HepG2 (cell line): ENCODE measurements at regions not wholly inside any gene's neighbourhood (a gene's known extent, or its start where the extent isn't known, plus 50 kb on each side); places are given as distances from the start of the nearest gene placed in this dataset.

ENCODE experiments used
- ATAC-seq: fragments of 200-7000 bp; cut with Tn5 transposase; 3 replicates; pipeline ENCODE4 v1.9.1; 2020; ENCODE audit warnings: mild to moderate bottlenecking, moderate library complexity
- BruUV-seq: library from RNA; stranded (reverse); fragments of 400-500 nt; replicated peaks from 2 replicates; lab custom pipeline; 2021; lab: Mats Ljungman, UMichigan
- CTCF ChIA-PET: fragments of 300-600 bp; formaldehyde crosslinking; extraction: SDS; loops from one replicate; lab custom pipeline; 2021; ENCODE audit warnings: low total read pairs, inconsistent platforms, low intra/inter-chr PET ratio; lab: Yijun Ruan, JAX
- POLR2A ChIA-PET: fragments of 350-600 bp; sonication (Branson Sonifier 250); formaldehyde crosslinking; loops from one replicate; lab custom pipeline; 2020; ENCODE audit warnings: antibody characterized with exemption, inconsistent platforms; lab: Yijun Ruan, JAX
- DNase-seq: peaks from one replicate; pipeline ENCODE4 v3.0.0-alpha.2; 2015; ENCODE audit warnings: low spot score
- FAIRE-seq: peaks from 3 replicates; lab custom pipeline; 2011; peaks lifted over from hg19 to GRCh38; lab: Jason Lieb, UNC
- H2AFZ ChIP-seq: one replicate; pipeline ENCODE4 v1.6.1; 2011; ENCODE audit warnings: low read length, inconsistent platforms
- H3K27ac ChIP-seq: fragments of 300-600 bp; 3 replicates; pipeline ENCODE4 v1.8.0; 2011; ENCODE audit warnings: mixed run types, mild to moderate bottlenecking, mixed read lengths, low read length, inconsistent platforms; ENCODE audit not compliant: insufficient read depth; ENCODE audit errors: extremely low read length
- H3K27me3 ChIP-seq, 2 experiments: fragments of 200-600 bp in 1 of 2; 2 replicates in 1 of 2; 3 replicates in 1 of 2; pipeline versions ENCODE4 v1.6.0 to v1.8.0; 2011; ENCODE audit warnings: low read length in 2 of 2, mild to moderate bottlenecking in 2 of 2, moderate library complexity in 2 of 2, inconsistent platforms in 1 of 2; ENCODE audit not compliant: insufficient read depth in 2 of 2, control insufficient read depth in 1 of 2
- H3K36me3 ChIP-seq, 2 experiments: fragments of 200-600 bp in 1 of 2; replicated peaks in 1 of 2; 2 replicates in 1 of 2; 3 replicates in 1 of 2; pipeline versions ENCODE4 v1.5.1 to v1.8.0; 2011; ENCODE audit warnings: low read length in 2 of 2, inconsistent platforms in 1 of 2; ENCODE audit not compliant: insufficient read depth in 2 of 2, control insufficient read depth in 1 of 2
- H3K4me1 ChIP-seq: 2 replicates; pipeline ENCODE4 v1.5.1; 2012; ENCODE audit warnings: low read length, inconsistent platforms; ENCODE audit not compliant: insufficient read depth
- H3K4me2 ChIP-seq: 2 replicates; pipeline ENCODE4 v1.6.0; 2011; ENCODE audit warnings: low read depth, low read length, inconsistent platforms
- H3K4me3 ChIP-seq, 3 experiments: fragments of 200-600 bp in 1 of 3; sonication (generic), shearing (Covaris generic) in 1 of 3; replicated peaks in 1 of 3; 2 replicates each; pipeline ENCODE4 v1.5.1; 2011 to 2016; ENCODE audit warnings: low read length in 3 of 3, inconsistent platforms in 2 of 3, low read depth in 2 of 3, mild to moderate bottlenecking in 2 of 3, control low read depth in 1 of 3, mixed read lengths in 1 of 3; ENCODE audit not compliant: insufficient read depth in 1 of 3
- H3K79me2 ChIP-seq: one replicate; pipeline ENCODE4 v1.6.1; 2011; ENCODE audit warnings: low read length, inconsistent platforms; ENCODE audit not compliant: insufficient read depth
- H3K9ac ChIP-seq: 2 replicates; pipeline ENCODE4 v1.6.0; 2011; ENCODE audit warnings: mild to moderate bottlenecking, low read depth, low read length, inconsistent platforms; ENCODE audit not compliant: insufficient read depth
- H3K9me3 ChIP-seq: 2 replicates; pipeline ENCODE4 v1.5.1; 2012; ENCODE audit warnings: mild to moderate bottlenecking, low read length
- H4K20me1 ChIP-seq: 2 replicates; pipeline ENCODE4 v1.6.0; 2011; ENCODE audit warnings: inconsistent platforms, mild to moderate bottlenecking, low read length, moderate library complexity; ENCODE audit not compliant: insufficient read depth
- CC2D1A ChIP-seq: sonication (generic); formaldehyde crosslinking; IDR thresholded peaks from 2 replicates; pipeline ENCODE4 v1.8.1; 2023; ENCODE audit warnings: mild to moderate bottlenecking, missing genetic modification reagents
- KDM6A ChIP-seq: IDR thresholded peaks from 2 replicates; pipeline ENCODE4 v1.6.1; 2016; ENCODE audit warnings: low read depth
- KLF13 ChIP-seq: sonication (generic); formaldehyde crosslinking; IDR thresholded peaks from 2 replicates; pipeline ENCODE4 v1.4.0; 2020; ENCODE audit warnings: mild to moderate bottlenecking, missing genetic modification reagents
- MAFF ChIP-seq: IDR thresholded peaks from 2 replicates; pipeline ENCODE4 v1.6.1; 2011; ENCODE audit warnings: low read depth, low read length, improper control_type of control experiment
- MAFK ChIP-seq, 2 experiments: IDR thresholded peaks in 1 of 2; conservative IDR thresholded peaks in 1 of 2; 2 replicates each; pipeline ENCODE4 v1.6.1; 2011; ENCODE audit warnings: improper control_type of control experiment in 2 of 2, low read length in 2 of 2
- MNT ChIP-seq: fragments of 450-650 bp; IDR thresholded peaks from 2 replicates; pipeline ENCODE4 v1.6.1; 2016
- USF2 ChIP-seq, 2 experiments: sonication (generic) in 1 of 2; formaldehyde crosslinking in 1 of 2; IDR thresholded peaks; 2 replicates each; pipeline versions ENCODE4 v1.5.1 to v1.6.1; 2011 to 2020; ENCODE audit warnings: borderline replicate concordance in 1 of 2, low read depth in 1 of 2, low read length in 1 of 2, mild to moderate bottlenecking in 1 of 2, missing genetic modification reagents in 1 of 2, moderate library complexity in 1 of 2
- ZNF556 ChIP-seq: sonication (generic); formaldehyde crosslinking; IDR thresholded peaks from 2 replicates; pipeline ENCODE4 v1.4.0; 2020; ENCODE audit warnings: mild to moderate bottlenecking, missing genetic modification reagents, borderline replicate concordance
- ZNF879 ChIP-seq: sonication (generic); formaldehyde crosslinking; IDR thresholded peaks from 2 replicates; pipeline ENCODE4 v1.8.1; 2023; ENCODE audit warnings: missing genetic modification reagents
- WGBS: methylation state at CpG from one replicate; pipeline ENCODE4 v1.1.6; 2017; ENCODE audit warnings: low lambda C conversion rate; 5-methylcytosine and 5-hydroxymethylcytosine counted together
- in situ Hi-C: cut with HindIII; loops from 2 replicates; pipeline ENCODE4 v1.10.0; 2017; ENCODE audit warnings: low pct_unique_long_range_greater_than_20kb; ENCODE audit not compliant: extremely low pct_ligation_motif_present
- intact Hi-C: fragments of 100-400 bp; cut with micrococcal nuclease; formaldehyde crosslinking; loops from one replicate; pipeline ENCODE4 v1.10.0; 2022; ENCODE audit not compliant: unreplicated experiment
- TF ChIP-seq, protein P1 (sequence below): sonication (generic); formaldehyde crosslinking; IDR thresholded peaks from 2 replicates; pipeline ENCODE4 v1.8.0; 2022; ENCODE audit warnings: low read depth, missing genetic modification reagents

DNA sequence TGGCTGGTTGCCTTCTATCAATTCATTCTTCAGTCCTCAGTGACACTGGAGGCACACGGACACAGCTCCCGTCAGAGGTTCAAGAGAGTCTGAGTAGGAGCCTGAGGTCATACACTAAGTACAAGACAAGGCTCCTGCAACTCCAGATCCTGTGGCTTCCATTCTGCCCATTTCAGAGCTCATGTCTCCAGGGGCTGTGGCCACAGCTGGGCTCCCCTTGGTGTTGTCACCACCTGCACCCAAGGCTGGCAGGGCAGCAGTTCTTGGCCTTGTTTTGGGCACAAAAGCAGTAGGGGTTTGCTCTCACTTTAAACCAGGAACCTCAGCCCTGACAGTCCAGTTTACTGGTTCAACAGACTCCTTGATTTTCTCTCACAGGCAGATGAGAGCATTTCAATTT is 189.6 kb downstream of the ICE1 start (continued):
- no peak for TF ChIP-seq ZNF556
- no peak for TF ChIP-seq KDM6A (CRISPR knock-in tag)

DNA sequence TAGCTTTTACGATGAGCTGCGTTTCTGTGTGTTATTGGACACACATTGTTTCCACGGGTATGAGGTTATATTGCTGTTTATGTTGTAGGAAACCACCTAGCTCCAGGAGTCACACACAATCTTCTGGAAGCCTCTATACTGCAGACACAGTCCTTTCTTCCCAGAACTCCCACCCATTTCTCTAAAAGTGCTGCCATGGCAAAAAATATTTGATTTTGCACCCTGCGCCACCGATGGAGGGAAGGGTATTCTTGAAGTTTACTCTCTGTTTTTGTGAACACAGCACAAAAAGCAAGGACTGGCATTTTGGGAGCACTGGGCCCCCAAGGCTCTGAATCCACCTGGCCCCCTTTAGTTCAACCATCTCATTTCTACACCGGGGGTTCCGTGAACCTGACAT is 187.5 kb downstream of the ICE1 start:
- intact Hi-C loops, result no loop called here
- no peak overlapping the region for H3K4me3 ChIP-seq
- H3K27ac ChIP-seq, result no peak overlapping the region
- no peak overlapping the region for H3K9ac ChIP-seq
- no peak for TF ChIP-seq KLF13 (CRISPR knock-in tag)
- TF ChIP-seq MAFF, result peak; percentile 69
- peak; percentile 49 to 76 for TF ChIP-seq MAFK (conservative IDR thresholded peaks at IDR 0.05 in 1 of 2, IDR thresholded peaks at IDR 0.05 in 1 of 2; ENCODE audit: low read length in 2 of 2)
- TF ChIP-seq ZNF879 (CRISPR knock-in tag), result no peak
- no peaks in the 10 kb centered on the region; a peak in 1 of 5 replicates for H3K27me3 ChIP-seq
- ChIA-PET CTCF (no interaction called here), POLR2A (no interaction called here)
- no peaks in the 10 kb centered on the region for H3K9me3 ChIP-seq
- BruUV-seq, result no TSS peak
- DNase-seq (no peak), ATAC-seq (no peak), FAIRE-seq (no peak)
- in situ Hi-C loops, result no loop called here
- 0 out of 2 replicates have a peak, but pooled peaks cover 4% of the 10 kb centered on the region for H3K4me1 ChIP-seq
- H2AFZ ChIP-seq, result no peak overlapping the region
- no peaks in the 10 kb centered on the region for H3K79me2 ChIP-seq
- no peaks in the 10 kb centered on the region for H3K36me3 ChIP-seq
- 67% methylated on average over 7 of the region's 7 CpGs for WGBS
- H4K20me1 ChIP-seq, result no peaks in the 10 kb centered on the region
- H3K4me2 ChIP-seq, result no peak overlapping the region

- in situ Hi-C loops, result no loop called here
- Histone ChIP-seq H2AFZ (no peak overlapping the region), H3K4me2 (no peak overlapping the region), H3K9me3 (no peaks in the 10 kb centered on the region), H3K4me1 (no peaks in the 10 kb centered on the region), H4K20me1 (no peaks in the 10 kb centered on the region), H3K4me3 (no peak overlapping the region), H3K36me3 (no peaks in the 10 kb centered on the region), H3K27ac (no peak overlapping the region), H3K27me3 (no peaks in the 10 kb centered on the region), H3K79me2 (no peaks in the 10 kb centered on the region), H3K9ac (no peak overlapping the region)
- WGBS, result 17% methylated on average over 10 of the region's 15 CpGs
- DNase-seq, result no peak
- ChIA-PET POLR2A (no interaction called here), CTCF (no interaction called here)
- no TSS peak for BruUV-seq
- intact Hi-C loops, result no loop called here
- ATAC-seq, result no peak
- FAIRE-seq, result no peak
- TF ChIP-seq, protein P1, sequence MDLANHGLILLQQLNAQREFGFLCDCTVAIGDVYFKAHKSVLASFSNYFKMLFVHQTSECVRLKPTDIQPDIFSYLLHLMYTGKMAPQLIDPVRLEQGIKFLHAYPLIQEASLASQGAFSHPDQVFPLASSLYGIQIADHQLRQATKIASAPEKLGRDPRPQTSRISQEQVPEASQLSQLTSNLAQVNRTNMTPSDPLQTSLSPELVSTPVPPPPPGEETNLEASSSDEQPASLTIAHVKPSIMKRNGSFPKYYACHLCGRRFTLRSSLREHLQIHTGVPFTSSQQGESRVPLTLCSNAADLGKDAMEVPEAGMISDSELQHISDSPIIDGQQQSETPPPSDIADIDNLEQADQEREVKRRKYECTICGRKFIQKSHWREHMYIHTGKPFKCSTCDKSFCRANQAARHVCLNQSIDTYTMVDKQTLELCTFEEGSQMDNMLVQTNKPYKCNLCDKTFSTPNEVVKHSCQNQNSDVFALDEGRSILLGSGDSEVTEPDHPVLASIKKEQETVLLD (CRISPR knock-in tag), result no peak
- TF ChIP-seq CC2D1A (CRISPR knock-in tag) (no peak), USF2 (IDR thresholded peaks at IDR 0.05; ENCODE audit: low read depth, low read length) (peak; percentile 65; the same call in 1 of the 2 replicates), USF2 (CRISPR knock-in tag; IDR thresholded peaks at IDR 0.05; ENCODE audit: borderline replicate concordance) (no peak), MNT (peak; percentile 60)
These were observed 182.8 kb downstream of the ICE1 start for GRCh38 chr5:5605170-5605764.
